ENCODE measurements at regions not wholly inside any gene's neighbourhood (a gene's known extent, or its start where the extent isn't known, plus 50 kb on each side); places are given as distances from the start of the nearest gene placed in this dataset.

DNA sequence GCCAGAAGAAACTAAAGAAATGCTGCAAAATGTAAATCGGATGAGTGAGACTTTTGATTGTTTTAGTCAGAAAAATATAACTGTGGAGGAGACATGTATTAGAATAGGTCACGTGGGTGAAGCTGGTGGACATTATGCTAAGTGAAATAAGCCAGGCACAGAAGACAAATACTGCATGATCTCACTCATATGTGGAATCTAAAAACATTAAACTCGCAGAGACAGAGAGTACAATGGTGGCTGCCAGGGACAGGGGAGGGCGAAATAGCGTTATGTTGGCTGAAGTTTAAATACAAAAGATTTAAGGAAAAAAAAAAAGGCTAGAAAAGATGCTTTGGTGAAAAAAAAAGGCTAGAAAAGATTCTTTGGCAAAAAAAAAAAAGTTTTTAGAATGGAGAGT, 63.5 kb upstream of the HDDC2 start:
- Histone ChIP-seq H3K4me3 (no peak overlapping the region), H3K9me3 (no peaks in the 10 kb centered on the region), H3K27me3 (peaks cover 0 to 26% (median 0%) of the 10 kb centered on the region in 9 donors), H3K36me3 (no peaks in the 10 kb centered on the region), H3K27ac (peak overlapping the region in 6 of 12 donors; percentile 45 to 93 (median 87)), H3K4me1 (peaks cover 0 to 34% (median 16%) of the 10 kb centered on the region in 12 donors)
- ATAC-seq (no peak), DNase-seq (no peak)
- TF ChIP-seq, protein P1, sequence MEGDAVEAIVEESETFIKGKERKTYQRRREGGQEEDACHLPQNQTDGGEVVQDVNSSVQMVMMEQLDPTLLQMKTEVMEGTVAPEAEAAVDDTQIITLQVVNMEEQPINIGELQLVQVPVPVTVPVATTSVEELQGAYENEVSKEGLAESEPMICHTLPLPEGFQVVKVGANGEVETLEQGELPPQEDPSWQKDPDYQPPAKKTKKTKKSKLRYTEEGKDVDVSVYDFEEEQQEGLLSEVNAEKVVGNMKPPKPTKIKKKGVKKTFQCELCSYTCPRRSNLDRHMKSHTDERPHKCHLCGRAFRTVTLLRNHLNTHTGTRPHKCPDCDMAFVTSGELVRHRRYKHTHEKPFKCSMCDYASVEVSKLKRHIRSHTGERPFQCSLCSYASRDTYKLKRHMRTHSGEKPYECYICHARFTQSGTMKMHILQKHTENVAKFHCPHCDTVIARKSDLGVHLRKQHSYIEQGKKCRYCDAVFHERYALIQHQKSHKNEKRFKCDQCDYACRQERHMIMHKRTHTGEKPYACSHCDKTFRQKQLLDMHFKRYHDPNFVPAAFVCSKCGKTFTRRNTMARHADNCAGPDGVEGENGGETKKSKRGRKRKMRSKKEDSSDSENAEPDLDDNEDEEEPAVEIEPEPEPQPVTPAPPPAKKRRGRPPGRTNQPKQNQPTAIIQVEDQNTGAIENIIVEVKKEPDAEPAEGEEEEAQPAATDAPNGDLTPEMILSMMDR (IDR thresholded peaks at IDR 0.05) = no peak
- TF ChIP-seq POLR2A (IDR thresholded peaks at IDR 0.05) = no peak
- intact Hi-C loops (cut with DNase I) = loop anchor here in 2 of 10 donors (10.0 kb wide), 2 partner anchors 170 to 220 kb away; no protein-coding TSS in a partner anchor
- WGBS, 4 donors = 68 to 77% (median 71%) methylated on average over 5 of the region's 5 CpGs

DNA sequence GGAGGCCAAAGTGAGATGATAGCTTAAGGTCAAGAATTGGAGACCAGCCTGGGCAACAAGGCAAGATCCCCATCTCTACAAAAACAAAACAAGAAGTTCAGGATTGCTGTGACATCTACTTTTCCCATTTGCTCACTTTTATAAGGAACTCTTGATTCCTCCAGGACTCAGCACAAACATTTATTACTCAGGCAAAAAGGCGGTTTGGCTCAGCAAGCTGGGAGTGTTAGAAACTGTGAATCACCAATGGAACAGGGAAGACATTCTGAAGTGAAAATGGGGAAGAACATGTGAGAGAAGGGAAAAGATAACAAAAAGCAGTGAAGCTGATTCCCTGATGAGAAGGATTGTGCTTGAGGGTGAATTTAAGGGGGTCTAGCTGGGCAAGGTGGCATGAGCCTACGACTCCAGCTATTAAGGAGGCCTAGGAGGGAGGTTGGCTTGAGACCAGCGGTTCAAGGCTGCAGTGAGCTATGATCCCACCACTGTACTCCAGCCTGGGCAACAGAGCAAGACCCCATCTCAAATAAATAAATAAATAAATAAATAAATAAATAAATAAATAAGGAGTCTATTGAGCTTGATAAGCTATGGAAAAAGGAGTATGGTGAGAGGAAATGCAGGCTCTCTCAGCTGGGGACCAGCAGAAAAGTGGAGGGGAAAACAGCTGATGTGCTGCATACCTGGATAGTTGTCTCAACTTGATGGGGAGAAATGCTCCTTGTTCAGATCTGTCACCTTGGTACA, 65.4 kb upstream of the HDDC2 start:
- Histone ChIP-seq H3K4me1 (peaks cover 0 to 29% (median 15%) of the 10 kb centered on the region in 12 donors), H3K27ac (no peak overlapping the region), H3K9me3 (no peaks in the 10 kb centered on the region), H3K4me3 (no peak overlapping the region), H3K36me3 (no peaks in the 10 kb centered on the region), H3K27me3 (peaks cover 0 to 21% (median 0%) of the 10 kb centered on the region in 9 donors)
- ATAC-seq (no peak), DNase-seq (no peak)
- 94 to 98% (median 96%) methylated on average over 3 of the region's 3 CpGs for WGBS, 4 donors
- intact Hi-C loops (cut with DNase I) = loop anchor here in 2 of 10 donors (10.0 kb wide), 2 partner anchors 168 to 218 kb away; no protein-coding TSS in a partner anchor
- TF ChIP-seq POLR2A (IDR thresholded peaks at IDR 0.05) = no peak
- TF ChIP-seq, protein P1 (IDR thresholded peaks at IDR 0.05) = no peak

DNA sequence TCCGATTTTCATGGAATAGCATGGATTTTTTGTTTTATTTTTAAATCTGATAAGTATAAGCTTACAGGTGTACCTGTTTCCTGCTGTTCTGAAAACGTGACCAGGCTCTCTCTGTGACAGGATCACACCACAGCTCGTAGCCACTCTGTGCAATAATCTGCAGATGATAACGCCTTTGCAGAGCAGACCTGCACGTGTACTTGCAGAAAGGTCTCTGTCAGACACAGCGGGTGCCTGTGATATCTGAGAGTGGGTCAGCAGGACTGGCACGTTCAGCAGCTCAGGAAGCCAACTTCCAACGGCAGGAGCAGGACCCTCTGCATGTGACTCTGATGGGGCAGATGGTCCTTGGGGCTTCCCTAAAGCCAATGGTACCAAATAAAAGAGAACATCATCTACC, 68.6 kb upstream of the HDDC2 start:
- H3K27ac ChIP-seq = no peak overlapping the region
- no peaks in the 10 kb centered on the region for H3K36me3 ChIP-seq
- TF ChIP-seq, protein P1 (IDR thresholded peaks at IDR 0.05) = no peak
- TF ChIP-seq POLR2A (IDR thresholded peaks at IDR 0.05) = no peak
- peak in 4 of 5 donors; percentile 23 to 76 (median 48) for DNase-seq
- intact Hi-C loops (cut with DNase I) = no loop called here
- WGBS, 4 donors = 31 to 42% (median 36%) methylated on average over 8 of the region's 8 CpGs
- H3K27me3 ChIP-seq = no peaks in the 10 kb centered on the region
- peak; percentile 93 to 98 (median 94) for ATAC-seq
- H3K9me3 ChIP-seq = no peaks in the 10 kb centered on the region
- no peak overlapping the region for H3K4me3 ChIP-seq
- H3K4me1 ChIP-seq = peaks cover 0 to 8% (median 0%) of the 10 kb centered on the region in 12 donors

DNA sequence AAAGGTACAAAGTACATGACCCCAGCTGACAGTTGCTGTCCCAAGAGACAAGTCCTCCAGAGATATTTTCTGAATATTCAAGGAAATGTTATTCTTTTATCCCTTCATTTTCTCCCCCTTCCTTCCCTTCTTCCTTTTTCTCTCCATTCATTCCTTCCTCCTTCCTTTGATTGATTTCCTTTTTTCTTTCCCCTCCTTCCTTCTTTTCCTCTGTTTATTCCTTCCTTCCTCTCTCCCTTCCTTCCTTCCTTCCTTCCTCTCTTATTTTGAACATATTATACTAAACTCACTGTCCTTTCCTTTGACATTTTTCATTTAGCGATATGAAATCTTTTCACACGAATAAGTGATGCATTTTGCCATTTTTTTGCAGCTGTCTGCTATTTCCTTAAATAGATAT, 73.2 kb upstream of the HDDC2 start:
- intact Hi-C loops (cut with DNase I) = no loop called here
- no peak for ATAC-seq
- peaks cover 0 to 7% (median 0%) of the 10 kb centered on the region in 12 donors for H3K4me1 ChIP-seq

More for the DNA sequence above, 73.2 kb upstream of the HDDC2 start:
- Histone ChIP-seq H3K4me3 (no peak overlapping the region), H3K9me3 (no peaks in the 10 kb centered on the region), H3K27me3 (no peaks in the 10 kb centered on the region), H3K27ac (no peak overlapping the region), H3K36me3 (no peaks in the 10 kb centered on the region)
- no peak for DNase-seq
- no peak for TF ChIP-seq POLR2A (IDR thresholded peaks at IDR 0.05)
- TF ChIP-seq, protein P1 (IDR thresholded peaks at IDR 0.05) = no peak
- WGBS, 4 donors = 63 to 81% (median 72%) methylated on average over 2 of the region's 2 CpGs
